NCI-H1694 (cell line): ENCODE measurements at regions not wholly inside any gene's neighbourhood (a gene's known extent, or its start where the extent isn't known, plus 50 kb on each side); places are given as distances from the start of the nearest gene placed in this dataset.
"Not testable (repeated sequence)": the region's sequence is repeated elsewhere in the genome, so short reads cannot be mapped to it uniquely, and the experiment has no call there.

Source experiments
- DNase-seq: peaks from one replicate; lab custom pipeline; 2025; lab: John Stamatoyannopoulos, UW

DNA sequence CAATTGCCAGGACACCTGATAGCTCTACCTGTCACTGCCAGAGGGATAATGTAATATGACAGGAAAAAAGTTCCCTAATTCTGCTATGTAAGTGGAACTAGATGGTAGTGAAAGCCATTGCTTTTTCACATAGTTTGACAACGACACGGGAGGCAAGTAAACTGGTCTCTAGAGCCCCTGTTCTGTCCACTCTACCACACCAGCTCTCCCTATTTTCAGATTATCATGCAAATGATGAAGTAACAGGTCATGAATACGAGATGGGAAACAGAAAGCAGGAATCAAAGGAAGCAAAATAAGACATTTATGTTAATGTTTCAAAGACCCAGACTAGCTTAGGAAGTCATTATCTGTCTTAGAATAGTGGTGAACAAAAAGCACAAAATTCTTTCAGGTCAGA lies 56.2 kb downstream of the TAF11L14 start:
- no peak for DNase-seq

DNA sequence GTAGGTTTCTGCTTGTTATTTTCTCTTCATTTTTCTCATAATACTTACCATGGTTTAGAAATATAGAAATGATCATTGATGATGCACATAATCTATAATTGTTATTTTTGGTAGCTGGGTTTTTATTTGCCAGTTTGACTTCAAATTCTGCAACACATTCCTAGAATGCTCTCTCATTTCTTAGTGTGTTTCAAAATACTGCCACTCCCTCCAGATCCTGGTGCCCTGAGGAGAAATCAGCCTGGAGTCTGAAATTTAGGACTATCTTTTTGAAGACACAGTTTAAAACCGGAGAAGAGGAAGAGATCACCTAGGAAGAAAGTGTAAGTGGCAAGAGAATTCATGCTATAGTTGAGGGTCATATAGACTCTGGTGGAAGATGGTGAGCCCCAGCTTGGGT lies 57.5 kb downstream of the TAF11L14 start:
- no peak for DNase-seq

DNA sequence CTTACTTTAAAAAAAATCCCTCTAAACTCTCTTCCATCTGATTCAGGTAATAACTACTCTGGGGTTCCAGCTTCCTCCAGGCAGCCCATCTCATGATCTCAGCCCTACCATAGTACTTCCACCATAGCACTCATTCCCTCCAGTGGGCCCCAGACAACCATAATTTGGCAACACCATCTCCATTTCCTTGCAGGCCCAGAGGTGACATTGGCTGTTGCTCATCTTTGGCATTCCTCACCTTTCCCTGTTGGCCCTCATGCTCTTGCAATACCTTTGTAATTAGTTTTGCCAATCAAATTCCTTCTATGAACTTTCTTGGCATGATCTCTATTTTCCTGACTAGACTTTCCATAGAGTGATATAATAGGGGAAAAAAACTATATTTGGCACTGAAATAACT lies 60.1 kb downstream of the TAF11L14 start:
- no peak for DNase-seq

DNA sequence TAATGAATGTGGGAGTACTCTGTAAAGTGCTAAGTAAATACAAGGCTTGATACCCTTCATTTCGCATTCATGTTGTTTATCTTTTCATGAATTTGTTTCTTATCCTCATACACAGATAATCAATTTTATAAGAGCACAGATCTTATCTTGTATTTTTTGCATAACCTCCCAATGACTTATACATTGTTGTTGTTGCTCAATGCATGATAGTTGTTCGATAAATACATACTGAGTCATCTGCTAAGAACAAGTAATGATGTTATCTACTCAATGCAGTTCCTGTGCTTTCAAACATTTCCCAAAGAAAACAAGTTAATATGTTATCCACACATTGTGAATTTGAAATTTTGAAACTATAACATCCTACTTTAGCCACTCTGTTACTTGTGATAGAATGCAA lies 60.7 kb downstream of the TAF11L14 start:
- DNase-seq, result no peak

DNA sequence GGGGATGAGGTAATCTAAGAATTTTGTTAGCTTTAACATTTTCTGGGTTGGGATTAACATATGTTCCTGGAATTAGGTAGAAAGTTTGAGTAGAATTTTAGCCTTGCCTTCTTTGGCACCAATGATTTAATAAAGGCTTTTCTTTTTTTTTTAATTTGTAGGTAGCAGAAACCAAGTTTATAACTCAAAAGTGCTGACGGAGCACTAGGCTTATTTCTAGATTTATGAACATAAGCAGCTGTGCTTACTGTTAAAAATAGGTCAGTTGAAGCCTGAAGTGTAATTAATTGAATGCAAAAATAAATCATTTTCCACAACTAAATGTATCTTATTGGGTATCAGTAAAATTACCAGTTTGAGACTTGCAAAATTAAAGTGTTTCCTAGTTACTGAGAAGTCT lies 62.4 kb downstream of the TAF11L14 start:
- DNase-seq, result no peak

DNA sequence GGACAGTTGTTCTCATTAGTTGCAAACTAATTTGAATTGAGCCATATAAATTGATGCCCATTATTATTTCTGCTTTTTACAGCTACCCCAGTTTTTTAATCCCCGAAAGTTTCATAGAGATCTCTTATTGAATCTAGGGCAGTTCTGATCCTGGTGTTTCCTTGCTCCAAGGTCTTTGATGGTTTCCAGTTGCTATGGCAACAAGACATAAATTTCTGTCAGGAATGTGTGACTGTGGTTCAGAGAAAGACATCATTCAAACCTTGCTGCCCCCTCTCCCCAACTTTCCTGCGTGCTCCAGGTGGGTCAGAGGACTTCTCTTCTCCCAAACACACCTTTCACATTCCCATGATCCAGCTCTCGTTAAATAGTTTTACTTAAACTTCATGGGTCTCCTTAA lies 63.4 kb downstream of the TAF11L14 start:
- no peak for DNase-seq

DNA sequence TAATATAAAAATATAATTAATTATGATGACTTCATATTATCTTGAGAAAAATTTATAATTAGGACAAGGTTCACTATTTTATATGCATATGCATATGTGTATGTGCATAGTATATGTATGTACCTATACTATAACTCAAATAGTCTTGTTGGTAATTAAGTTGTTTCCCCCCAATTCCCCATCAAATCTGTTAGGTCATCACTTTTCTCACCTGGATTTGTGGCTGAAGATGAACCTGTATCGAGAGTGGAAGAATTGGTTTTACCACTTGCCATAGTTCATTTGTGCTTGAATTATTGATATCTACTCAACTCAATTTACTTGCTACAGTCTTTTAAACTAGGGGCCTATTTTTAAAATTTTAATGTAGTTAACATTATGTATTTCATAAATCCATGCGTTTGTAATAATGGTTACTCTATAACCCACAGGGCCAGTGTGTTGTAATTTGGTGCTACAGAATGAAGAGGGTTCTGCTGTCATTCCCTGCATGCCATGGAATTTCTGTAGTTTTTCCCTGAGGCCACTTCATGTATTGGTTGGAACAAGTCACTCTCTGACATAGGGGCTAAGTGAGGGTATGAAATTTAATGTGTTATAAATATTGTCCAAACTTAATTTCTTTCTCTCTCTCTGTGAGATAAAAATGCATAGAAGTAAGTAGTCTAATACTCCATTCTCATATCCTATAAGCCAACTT lies 74.9 kb downstream of the TAF11L14 start:
- DNase-seq, result no peak

DNA sequence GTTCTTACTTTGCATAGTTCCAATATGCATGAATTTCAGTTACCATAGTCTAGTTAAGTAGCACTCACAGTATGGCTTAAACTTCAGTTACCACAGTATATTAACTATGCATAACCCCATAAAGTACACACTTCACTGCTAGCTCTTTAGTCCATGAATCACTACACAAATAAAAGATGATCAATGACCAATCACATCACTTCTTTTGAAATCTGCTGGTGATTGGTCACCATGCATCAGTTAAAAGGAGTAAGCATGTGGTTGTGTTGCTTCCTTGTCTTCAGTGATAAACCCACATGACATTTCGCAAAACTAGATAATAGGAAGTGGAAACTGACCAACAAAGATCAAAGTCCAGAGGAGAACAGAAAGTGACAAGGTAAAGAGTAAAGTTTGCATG lies 79.0 kb downstream of the TAF11L14 start:
- DNase-seq, result no peak

DNA sequence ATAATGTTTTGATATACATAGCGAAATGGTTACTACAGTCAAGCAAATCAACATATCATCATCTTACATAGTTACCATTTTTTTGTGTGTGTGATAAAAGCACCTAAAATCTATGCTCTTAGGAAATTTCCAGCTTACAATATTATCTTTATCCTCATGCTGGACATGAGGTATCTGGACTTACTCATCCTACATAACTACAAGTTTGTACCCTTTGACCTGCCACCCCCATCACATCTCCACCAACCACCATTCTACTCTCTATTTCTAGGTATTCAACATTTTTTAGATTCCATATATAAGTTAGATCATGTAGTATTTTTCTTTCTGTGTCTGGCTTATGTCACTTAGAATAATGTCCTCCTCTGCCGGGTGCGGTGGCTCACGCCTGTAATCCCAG lies 79.9 kb downstream of the TAF11L14 start:
- no peak for DNase-seq

DNA sequence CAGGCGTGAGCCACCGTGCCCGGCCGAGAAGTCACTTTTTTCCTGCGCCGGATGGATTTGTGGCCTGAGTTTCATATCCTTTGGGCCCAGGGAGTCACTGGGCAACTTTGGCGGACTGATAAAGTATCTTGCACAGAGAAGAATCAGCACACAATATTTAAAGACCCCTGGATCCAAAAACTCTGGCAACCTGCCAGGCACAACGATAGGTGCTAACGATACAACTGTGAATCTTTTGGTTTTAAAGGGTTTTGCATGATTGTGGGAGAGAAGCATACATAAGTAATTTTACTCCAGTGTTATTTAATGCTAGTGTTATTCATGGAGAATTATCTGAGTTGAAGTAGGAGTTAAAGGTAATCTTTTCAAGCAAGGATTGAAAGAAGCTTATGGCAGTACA lies 85.3 kb downstream of the TAF11L14 start:
- DNase-seq, result no peak

DNA sequence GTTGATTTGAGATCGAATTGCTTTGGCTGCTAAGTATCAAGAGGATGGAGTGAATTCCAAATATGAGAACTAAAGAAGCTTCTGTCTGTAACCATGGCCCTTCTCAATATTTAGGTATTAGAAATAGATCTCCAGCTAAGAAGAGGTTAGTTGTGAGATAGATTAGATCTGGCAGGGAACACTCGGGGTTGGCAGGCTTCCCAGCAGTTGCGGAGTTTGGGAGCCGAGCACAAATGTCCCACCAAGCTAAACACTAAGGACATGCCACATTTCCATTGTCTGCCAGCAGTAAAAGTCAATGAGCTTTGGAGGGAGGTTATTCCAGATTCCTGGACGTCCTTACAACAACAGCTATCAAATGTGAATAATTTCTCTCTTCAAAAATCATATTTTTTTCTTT lies 85.8 kb downstream of the TAF11L14 start:
- no peak for DNase-seq

DNA sequence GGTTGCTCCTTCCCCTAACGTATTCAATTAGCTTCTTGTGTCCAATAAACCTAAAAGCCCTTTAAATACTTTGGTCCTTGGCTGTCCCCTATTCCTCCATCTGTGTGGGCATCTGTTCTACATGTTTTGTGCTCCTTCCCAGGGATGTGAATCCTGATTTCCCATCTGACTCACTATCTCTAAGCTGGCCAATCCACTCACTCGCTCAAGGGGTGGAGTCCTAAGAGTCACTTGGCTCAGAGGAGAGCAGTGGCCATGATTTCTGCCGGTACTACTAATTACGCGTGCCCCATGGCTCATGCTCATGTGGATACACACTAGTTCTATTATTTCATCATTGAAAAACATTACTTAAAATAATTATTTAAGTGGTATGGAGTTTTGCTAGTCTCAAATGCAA lies 89.6 kb downstream of the TAF11L14 start:
- DNase-seq, result no peak

DNA sequence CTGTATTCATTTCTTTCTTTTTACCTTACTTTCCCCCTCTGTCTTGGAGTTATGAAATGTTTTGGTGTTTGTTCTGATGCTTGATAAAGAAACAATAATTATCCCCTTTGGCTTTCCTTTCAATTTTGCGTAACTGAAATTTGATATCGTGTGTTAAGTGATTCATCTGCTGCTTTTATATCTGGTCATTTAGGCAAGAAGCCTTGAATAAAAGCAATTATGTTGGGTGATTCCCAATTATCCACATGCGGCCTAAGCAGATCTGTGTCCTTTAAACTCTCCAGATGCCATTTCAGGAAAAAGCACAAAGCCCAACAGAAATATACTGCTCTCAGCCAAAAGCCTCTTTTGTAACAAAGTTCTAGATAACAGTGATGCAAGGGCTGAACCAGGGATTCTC lies 92.8 kb downstream of the TAF11L14 start:
- DNase-seq, result no peak

DNA sequence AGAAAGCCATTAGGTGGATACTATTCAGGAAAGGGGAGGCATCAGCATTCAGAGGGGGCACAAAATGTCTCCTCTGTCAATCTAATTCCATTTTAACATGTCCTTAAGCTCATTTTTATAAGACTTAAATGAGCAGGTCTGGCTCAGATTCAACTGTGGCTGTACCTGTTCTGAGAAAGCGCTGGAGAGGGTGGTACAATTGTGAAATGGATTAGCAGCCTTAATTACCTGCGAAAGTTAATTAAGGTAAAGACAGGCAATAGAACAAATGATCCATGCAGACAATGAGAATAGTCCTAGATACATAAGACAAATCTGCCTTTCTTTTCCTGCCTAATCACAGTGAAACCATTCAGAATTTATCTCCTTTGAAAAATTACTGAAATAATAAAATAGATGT lies 96.2 kb downstream of the TAF11L14 start:
- no peak for DNase-seq

DNA sequence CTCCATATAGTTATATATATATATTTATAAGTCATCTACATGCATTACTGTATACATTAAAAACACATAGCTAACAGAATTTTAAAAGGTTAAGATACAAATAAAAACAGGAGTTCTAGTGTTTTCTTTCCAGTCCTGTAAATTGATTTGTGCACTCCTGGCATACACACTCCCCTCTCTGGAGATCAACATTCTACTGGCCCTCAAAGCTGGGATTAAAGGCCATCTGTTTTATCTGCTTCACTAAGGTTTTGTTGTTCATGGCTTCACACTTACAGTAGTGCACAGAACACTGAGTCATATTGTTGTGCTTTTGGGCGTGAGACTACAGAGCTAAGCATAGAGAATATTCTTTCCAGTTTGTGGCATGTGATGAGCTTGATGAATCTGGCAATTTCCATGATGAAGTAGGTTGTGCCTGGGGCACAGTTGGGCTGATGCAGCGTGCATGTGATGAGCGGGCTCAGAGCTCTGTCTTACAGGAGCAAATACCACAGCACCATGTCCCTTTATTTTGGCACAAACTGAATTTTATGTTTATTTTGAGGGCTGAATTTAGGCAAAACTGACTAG lies 98.2 kb downstream of the TAF11L14 start:
- no peak for DNase-seq

DNA sequence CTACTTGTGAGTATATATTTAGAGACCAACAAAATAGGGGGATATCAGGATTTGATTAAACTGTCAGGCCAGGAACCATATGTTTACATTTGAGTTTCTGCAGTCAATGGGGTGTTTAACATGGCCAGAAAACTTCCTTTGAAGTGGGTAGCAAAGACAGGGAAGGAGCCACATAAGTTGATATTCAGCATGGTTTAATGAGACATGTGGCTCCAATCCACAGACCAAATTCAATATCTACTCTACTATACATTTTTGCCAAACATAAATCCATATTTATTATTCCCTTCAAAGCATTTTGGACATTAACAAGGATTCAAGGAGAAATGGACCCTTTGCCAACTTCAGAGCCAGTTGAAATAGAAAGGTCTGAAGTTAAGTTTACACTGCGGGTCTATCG lies 99.8 kb downstream of the TAF11L14 start:
- no peak for DNase-seq

DNA sequence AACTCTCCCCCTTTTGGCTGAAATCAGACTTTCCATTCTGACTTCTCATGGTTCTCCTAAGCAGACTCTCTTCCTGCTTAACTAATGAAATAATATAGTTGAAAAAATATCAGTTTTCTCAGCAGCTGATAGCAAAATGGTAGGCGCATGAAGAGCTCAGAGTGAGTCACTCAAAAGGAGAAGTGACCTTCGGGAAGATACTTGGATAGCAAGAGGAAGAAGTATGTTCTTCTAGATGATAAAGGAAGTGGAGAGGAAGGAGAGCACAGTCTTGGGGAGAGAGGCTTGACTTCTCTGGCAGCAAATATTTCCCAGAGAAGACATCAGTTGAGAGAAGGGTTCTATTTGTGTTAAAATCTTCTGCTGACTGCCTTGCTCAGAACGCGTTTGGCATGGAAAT lies 101.5 kb downstream of the TAF11L14 start:
- no peak for DNase-seq

DNA sequence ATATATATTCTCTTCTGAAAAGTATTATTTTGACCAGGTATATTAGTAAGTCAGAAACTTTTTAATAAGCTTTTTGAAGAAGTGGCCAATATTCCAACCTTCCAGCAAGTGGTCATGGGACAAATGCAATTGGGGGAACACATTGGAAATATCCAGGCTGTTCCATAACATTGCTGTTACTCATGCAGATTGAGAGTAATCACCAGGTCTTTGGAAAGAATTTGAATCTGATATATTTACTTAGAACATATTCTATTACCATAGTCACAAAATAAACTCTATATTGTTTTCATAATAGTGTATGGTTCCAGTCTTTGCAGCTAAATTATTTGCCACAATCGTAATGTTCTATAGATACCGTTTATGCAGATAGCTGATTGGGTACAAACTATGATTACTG lies 102.8 kb downstream of the TAF11L14 start:
- DNase-seq, result no peak

DNA sequence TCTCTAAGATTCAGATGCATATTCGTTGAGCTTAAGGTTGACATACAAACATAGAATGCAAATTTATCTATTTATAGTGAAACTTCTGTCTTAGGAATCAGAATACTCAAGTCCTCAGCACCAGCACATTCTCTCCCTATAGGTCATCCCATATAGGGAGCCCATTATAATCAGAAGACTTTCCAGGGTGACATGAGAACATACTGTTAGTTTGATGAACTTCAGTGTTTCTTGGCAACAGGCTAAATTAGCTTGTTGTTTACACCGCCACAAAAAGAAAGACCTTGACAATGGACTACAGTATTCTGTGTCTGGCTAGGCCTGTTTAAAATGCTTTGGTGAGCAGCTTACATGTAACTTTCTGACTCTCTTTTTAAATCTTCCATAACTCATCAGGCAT lies 104.2 kb downstream of the TAF11L14 start:
- DNase-seq, result no peak

DNA sequence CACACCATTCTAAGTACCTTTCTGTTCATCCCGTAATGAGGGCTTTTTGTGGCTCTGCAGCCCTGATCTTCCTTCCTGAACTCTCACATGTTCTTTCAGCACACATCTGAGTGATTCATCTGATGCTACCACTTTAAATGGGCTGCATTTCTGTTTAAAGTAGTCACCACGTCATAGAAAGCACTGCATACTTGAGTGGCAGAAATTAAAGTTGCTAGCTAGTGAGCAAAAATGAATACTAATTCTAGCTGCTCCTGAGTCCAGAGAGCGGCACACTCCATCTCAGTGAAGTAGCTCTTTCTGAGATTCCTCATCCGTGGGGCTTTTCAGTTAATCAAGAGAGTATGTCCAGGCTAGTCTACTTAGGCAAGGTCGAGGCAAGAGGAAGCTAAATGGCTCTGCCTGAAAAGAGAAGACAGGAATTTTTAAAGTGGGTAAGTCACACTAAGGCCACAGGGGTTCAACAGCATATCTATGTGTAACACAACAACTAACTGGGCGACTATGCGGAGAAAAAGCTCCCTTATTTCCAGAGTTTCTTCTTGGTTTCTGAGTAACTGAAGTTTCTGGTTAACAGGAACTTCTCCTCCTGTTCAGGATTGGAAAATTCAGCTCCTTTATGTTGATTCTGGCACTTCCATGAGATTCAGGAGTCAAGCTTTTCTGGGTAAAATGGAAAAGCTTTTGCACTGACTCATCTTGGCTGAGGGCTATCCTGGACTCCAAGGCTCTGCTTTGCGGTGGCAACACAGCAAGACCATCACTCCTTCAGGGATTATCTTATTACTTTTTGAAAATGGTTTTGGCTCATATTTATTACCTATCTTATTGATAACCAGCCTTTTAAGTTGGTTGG lies 109.5 kb downstream of the TAF11L14 start:
- DNase-seq, result no peak

DNA sequence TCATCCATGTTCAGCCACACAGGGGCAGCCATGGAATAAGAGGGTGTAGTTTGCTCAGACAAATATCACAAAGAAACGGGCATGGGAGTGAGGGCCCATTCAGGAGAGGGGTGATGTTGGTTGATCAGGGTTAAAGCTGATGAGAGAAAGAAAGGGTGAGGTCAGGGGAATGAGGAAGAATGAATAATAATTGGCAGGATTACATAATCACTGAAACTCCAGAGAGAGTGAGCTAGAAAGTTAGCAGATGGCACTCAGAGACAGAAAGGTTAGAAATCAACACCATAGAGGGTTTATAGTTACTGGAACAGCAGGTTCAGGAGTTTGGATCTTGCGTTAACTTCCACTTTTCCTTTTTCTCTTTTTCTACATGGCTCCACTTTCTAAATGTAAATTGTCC lies 113.9 kb downstream of the TAF11L14 start:
- no peak for DNase-seq

DNA sequence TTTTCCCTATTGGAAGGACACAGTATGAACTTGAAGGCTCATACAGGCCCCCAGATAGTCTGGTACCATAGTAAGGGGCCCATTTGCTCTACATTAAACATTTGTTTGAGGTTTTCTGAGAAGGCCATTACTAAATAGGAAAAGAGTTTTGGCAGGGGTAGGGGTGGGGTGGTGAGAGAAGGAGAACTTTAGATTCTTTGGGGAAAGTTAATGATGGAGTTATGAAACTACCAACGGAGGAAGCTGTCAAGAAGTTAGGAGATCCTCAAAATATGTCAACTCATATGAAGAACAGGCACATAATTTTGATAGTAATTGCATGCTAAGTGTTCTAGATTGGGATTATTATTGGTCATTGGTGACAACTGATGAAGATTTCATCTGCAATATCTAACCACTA lies 114.7 kb downstream of the TAF11L14 start:
- no peak for DNase-seq

DNA sequence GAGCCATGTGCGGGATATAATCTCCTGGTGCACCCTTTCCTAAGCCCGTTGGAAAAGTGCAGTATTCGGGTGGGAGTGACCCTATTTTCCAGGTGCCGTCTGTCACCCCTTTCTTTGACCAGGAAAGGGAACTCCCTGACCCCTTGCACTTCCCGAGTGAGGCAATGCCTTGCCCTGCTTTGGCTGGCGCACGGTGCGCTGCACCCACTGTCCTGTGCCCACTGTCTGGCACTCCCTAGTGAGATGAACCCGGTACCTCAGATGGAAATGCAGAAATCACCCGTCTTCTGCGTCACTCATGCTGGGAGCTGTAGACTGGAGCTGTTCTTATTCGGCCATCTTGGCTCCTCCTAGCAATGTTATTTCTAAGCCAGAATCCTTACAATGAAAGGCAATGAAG lies 121.1 kb downstream of the TAF11L14 start:
- DNase-seq, result not testable (repeated sequence)
